ENCODE measurements at regions not wholly inside any gene's neighbourhood (a gene's known extent, or its start where the extent isn't known, plus 50 kb on each side); places are given as distances from the start of the nearest gene placed in this dataset.

DNA sequence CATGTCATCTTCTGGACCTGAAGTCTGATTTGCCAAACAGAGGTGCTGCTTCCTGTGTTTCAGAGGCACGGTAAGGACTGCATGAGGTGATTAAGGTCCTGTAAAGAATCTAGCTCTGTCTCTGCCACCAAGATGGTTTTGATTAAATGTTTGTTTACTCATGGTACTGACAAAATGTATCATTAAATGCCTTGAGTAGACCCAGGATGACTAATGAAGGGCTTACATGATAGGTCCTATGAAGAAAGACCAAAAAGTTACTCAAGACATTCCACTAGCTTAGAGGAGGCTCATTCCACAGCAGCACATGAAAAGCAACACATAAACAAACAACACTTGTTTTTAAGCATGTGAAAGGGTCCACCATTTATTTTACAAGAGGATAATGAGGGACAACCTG is 100.9 kb downstream of the BOD1 start:
- H3K9me3 Mint-ChIP-seq, result peaks cover 16% of the 10 kb centered on the region
- Histone ChIP-seq H3K4me3 (no peak overlapping the region), H3K27ac (no peak overlapping the region), H3K4me2 (no peak overlapping the region), H3K9ac (no peak overlapping the region), H3K79me2 (ENCODE audit: low read depth) (no peaks in the 10 kb centered on the region), H4K20me1 (ENCODE audit: low read depth) (no peaks in the 10 kb centered on the region), H2AFZ (replicated peaks) (peak overlapping the region; percentile 58), H3K4me1 (peaks cover 19% of the 10 kb centered on the region), H3K36me3 (peaks cover 6% of the 10 kb centered on the region), H3K27me3 (no peaks in the 10 kb centered on the region), H3F3A (ENCODE audit: low read depth) (no peaks in the 10 kb centered on the region), H3K9me3 (ENCODE audit: low read depth) (no peaks in the 10 kb centered on the region)
- no peak overlapping the region for H3K27ac Mint-ChIP-seq
- DNase-seq (ENCODE audit: low spot score), result no peak
- H3K27me3 Mint-ChIP-seq (ENCODE audit: insufficient read depth, low read depth), result no peaks in the 10 kb centered on the region
- TF ChIP-seq, protein P1, sequence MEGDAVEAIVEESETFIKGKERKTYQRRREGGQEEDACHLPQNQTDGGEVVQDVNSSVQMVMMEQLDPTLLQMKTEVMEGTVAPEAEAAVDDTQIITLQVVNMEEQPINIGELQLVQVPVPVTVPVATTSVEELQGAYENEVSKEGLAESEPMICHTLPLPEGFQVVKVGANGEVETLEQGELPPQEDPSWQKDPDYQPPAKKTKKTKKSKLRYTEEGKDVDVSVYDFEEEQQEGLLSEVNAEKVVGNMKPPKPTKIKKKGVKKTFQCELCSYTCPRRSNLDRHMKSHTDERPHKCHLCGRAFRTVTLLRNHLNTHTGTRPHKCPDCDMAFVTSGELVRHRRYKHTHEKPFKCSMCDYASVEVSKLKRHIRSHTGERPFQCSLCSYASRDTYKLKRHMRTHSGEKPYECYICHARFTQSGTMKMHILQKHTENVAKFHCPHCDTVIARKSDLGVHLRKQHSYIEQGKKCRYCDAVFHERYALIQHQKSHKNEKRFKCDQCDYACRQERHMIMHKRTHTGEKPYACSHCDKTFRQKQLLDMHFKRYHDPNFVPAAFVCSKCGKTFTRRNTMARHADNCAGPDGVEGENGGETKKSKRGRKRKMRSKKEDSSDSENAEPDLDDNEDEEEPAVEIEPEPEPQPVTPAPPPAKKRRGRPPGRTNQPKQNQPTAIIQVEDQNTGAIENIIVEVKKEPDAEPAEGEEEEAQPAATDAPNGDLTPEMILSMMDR (IDR thresholded peaks at IDR 0.05), result no peak
- TF ChIP-seq EZH2 (IDR thresholded peaks at IDR 0.05) (no peak), EZH2phosphoT487 (IDR thresholded peaks at IDR 0.05) (no peak)
- no peak overlapping the region for H3K4me3 Mint-ChIP-seq
- peaks cover 14% of the 10 kb centered on the region for H3K4me1 Mint-ChIP-seq
- H3K36me3 Mint-ChIP-seq, result no peaks in the 10 kb centered on the region

DNA sequence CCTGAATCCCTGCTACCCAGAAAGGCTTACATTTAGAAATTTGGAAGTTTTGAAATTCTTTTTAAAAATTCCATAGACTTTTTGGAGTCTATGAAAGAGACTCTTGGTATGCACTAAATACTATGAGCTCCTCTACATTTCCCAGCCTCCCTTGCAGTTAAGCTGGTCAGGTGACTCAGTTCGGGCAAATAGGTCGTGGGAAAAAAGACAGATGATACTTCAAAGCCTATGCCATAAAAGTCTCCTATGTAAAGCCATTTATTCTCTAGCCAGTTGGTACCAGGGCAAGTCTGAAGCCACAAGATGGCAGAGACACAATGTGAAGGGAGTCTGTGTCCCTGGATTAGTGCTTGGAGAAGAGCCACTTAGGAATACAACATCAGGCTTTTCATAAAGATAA is 101.8 kb downstream of the BOD1 start:
- Mint-ChIP-seq H3K4me1 (peaks cover 14% of the 10 kb centered on the region), H3K36me3 (no peaks in the 10 kb centered on the region)

DNA sequence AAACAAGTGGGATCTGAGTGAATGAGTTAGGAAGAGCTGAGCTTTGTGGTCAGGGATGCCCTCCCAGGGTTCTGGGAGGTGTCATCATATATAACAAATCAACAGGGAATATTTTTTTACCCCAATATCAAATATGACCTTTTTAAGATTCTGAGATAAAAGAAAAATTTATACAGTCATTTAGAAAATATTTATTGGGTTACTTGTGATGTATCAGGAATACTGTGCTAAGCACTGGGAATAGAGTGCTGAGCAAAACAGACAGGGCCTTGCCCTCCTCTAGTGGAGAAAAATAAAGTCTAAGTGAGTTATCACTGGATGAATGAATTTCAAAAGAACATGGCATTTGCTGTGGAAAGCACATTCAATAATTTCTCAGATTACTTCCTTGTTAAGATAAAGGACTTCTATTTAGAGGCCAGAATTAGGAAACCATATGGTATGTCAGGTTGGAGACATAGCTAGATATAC is 102.9 kb downstream of the BOD1 start:
- Mint-ChIP-seq H3K27me3 (ENCODE audit: insufficient read depth, low read depth) (no peaks in the 10 kb centered on the region), H3K4me1 (peaks cover 14% of the 10 kb centered on the region), H3K4me3 (no peak overlapping the region), H3K9me3 (peaks cover 8% of the 10 kb centered on the region), H3K36me3 (no peaks in the 10 kb centered on the region), H3K27ac (no peak overlapping the region)
- no peaks in the 10 kb centered on the region for H4K20me1 ChIP-seq (ENCODE audit: low read depth)
- no peak overlapping the region for H3K9ac ChIP-seq
- no peaks in the 10 kb centered on the region for H3K9me3 ChIP-seq (ENCODE audit: low read depth)
- DNase-seq (ENCODE audit: low spot score), result no peak
- no peak overlapping the region for H3K4me2 ChIP-seq
- no peaks in the 10 kb centered on the region for H3K27me3 ChIP-seq
- H3K4me3 ChIP-seq, result no peak overlapping the region
- no peak overlapping the region for H2AFZ ChIP-seq (replicated peaks)
- peaks cover 19% of the 10 kb centered on the region for H3K4me1 ChIP-seq
- no peak for TF ChIP-seq EZH2phosphoT487 (IDR thresholded peaks at IDR 0.05)
- TF ChIP-seq, protein P1 (IDR thresholded peaks at IDR 0.05), result no peak
- no peak for TF ChIP-seq EZH2 (IDR thresholded peaks at IDR 0.05)
- no peaks in the 10 kb centered on the region for H3K79me2 ChIP-seq (ENCODE audit: low read depth)
- H3K36me3 ChIP-seq, result no peaks in the 10 kb centered on the region
- H3F3A ChIP-seq (ENCODE audit: low read depth), result no peaks in the 10 kb centered on the region
- peak overlapping the region; percentile 30 for H3K27ac ChIP-seq

More for the DNA sequence above, 101.8 kb downstream of the BOD1 start:
- Histone ChIP-seq H3K4me2 (no peak overlapping the region), H3K27ac (no peak overlapping the region), H3K36me3 (no peaks in the 10 kb centered on the region), H3K4me3 (no peak overlapping the region), H3F3A (ENCODE audit: low read depth) (no peaks in the 10 kb centered on the region), H3K9ac (no peak overlapping the region), H3K4me1 (peaks cover 19% of the 10 kb centered on the region), H3K79me2 (ENCODE audit: low read depth) (no peaks in the 10 kb centered on the region), H3K27me3 (no peaks in the 10 kb centered on the region), H4K20me1 (ENCODE audit: low read depth) (no peaks in the 10 kb centered on the region), H3K9me3 (ENCODE audit: low read depth) (no peaks in the 10 kb centered on the region), H2AFZ (replicated peaks) (no peak overlapping the region)
- Mint-ChIP-seq H3K4me3 (no peak overlapping the region), H3K9me3 (peaks cover 13% of the 10 kb centered on the region), H3K27ac (no peak overlapping the region), H3K27me3 (ENCODE audit: insufficient read depth, low read depth) (no peaks in the 10 kb centered on the region)
- TF ChIP-seq EZH2phosphoT487 (IDR thresholded peaks at IDR 0.05) (no peak), EZH2 (IDR thresholded peaks at IDR 0.05) (no peak)
- TF ChIP-seq, protein P1 (IDR thresholded peaks at IDR 0.05), result no peak
- DNase-seq (ENCODE audit: low spot score), result no peak

All from neural progenitor cell (in vitro differentiated cells).